ENCODE measurements at regions not wholly inside any gene's neighbourhood (a gene's known extent, or its start where the extent isn't known, plus 50 kb on each side); places are given as distances from the start of the nearest gene placed in this dataset.

- DNase-seq (ENCODE audit: low read depth in 3 of 3, low spot score in 1 of 3): no peak
Measured at GRCh38 chr1:238233966-238234365, 343.2 kb upstream of the ZP4 start.

DNA sequence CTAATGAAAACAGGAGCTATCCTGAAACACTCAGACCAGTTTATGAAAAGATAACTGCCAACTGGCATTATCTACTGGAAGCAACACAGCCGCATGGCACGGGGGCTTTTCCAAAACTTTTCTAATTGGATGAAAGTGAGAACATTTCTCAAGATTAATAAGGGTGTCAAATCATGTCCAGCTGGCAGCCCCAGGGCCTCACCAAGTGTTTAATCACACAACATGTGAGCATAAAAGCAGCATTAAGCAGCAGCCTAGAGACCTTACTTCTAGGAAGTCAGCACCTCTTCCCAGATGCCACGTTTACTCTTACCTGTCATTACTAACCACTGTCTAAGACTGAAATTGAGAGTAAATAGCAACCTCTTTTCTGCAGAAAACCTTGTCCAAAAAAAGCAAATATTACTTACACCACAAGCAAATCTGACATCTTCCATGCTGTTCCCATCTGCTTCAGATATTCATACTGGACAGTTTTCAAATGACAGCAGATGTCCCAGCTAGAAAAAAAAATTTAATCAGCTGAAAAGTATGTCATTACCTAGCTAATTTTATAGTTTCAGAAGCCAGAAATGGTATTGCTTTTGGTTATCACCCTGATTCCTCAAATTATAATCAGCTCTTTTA, 341.5 kb upstream of the ZP4 start:
- no peak for DNase-seq (ENCODE audit: low read depth in 3 of 3, low spot score in 1 of 3)

DNA sequence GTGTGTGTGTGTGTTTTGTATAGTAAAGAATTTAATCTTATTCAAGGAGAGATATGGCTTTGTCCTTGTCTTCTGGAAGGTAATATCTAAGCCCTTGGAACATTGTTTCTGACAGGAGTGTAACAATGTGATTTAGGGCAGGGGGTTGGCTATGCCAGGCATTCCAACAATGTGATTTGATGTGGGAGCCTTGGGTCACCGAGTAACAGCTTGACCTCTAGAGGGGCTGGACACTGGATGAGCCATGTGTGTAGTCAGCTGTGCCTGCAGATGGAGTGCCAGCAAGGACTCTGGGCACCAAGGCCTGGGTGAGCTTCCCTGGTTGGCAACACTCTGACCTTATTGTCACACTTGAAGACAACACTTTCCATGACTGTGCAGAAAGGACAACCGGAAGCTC, 336.1 kb upstream of the ZP4 start:
- no peak for DNase-seq (ENCODE audit: low read depth in 3 of 3, low spot score in 1 of 3)

- DNase-seq (ENCODE audit: low read depth in 3 of 3, low spot score in 1 of 3): no peak
Measured at GRCh38 chr1:238223076-238223640, 332.4 kb upstream of the ZP4 start.

DNA sequence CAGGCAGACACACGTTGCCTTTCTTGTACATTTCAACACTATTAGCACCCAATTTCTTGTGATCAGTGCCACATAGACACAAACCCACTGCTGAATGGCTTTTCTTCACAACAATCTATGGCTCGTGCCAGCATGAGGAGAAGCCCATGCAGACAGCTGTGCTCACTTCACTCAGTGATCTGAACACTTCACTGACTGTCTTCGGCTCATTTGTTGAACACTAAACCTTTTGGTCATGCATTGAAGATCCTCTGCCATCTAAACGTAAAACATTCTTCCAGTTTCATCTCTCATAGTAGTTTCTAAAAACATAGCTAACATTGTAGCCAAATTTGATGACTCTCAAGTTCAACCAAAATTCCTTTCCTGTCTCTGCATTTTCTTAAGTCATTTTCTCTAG, 331.0 kb upstream of the ZP4 start:
- DNase-seq (ENCODE audit: low read depth in 3 of 3, low spot score in 1 of 3): no peak

DNA sequence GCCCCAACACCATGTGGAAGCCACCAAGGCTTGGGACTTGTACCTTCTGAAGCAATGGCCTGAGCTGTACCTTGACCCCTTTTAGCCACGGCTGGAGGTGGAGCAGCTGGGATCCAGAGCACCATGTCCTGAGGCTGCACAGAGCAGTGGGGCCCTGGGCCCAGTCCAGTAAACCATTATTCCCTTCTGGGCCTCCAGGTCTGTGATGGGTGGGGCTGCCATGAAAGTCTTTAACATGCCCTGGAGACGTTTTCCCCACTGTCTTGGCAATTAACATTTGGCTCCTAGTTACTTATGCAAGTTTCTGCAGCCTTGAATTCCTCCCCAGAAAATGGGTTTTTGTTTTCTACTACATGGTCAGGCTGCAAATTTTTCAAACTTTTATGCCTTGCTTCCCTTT, 323.7 kb upstream of the ZP4 start:
- no peak for DNase-seq (ENCODE audit: low read depth in 3 of 3, low spot score in 1 of 3)

- no peak for DNase-seq (ENCODE audit: low read depth in 3 of 3, low spot score in 1 of 3)
Measured at GRCh38 chr1:238205045-238205662, 314.4 kb upstream of the ZP4 start.

GRCh38 chr1:238201992-238202391, 311.3 kb upstream of the ZP4 start:
- no peak for DNase-seq (ENCODE audit: low read depth in 3 of 3, low spot score in 1 of 3)

DNA sequence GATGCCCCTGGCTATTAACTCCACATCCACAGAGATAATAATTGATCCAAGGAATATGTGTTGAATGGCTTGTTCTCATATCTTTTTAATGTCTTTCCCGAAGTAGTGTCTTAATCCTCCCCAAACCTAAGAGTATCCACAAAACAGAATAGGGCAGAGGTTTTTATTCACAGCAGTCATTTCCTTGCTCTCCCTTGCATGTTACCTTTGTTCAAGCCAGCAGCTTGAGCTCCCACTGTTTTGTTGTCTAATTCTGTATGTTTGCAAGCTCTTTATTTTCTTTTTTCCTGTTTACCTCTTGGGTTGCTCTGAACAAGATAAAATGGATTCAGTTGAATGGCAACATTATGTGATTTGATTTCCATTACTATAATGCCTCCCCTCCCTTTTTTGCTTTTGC, 308.6 kb upstream of the ZP4 start:
- DNase-seq (ENCODE audit: low read depth in 3 of 3, low spot score in 1 of 3): no peak

DNA sequence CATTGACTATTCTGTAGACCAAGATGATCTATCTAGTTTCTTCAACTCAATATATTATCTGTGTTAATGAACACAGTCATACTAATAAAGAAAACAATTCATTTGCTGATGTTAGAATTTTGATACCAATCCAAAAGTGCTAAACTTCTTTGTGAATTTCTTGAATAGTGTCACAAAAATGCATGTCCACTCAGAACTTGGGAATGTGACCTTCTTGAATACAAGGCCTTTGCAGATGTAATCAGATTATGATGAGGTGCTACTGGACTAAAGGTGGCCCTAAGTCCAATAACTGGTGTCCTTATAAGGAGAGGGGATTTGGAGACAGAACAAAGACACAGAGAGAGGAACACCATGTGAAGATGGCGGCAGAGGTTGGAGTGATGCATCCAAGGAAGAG, 305.8 kb upstream of the ZP4 start:
- DNase-seq (ENCODE audit: low read depth in 3 of 3, low spot score in 1 of 3): no peak

DNA sequence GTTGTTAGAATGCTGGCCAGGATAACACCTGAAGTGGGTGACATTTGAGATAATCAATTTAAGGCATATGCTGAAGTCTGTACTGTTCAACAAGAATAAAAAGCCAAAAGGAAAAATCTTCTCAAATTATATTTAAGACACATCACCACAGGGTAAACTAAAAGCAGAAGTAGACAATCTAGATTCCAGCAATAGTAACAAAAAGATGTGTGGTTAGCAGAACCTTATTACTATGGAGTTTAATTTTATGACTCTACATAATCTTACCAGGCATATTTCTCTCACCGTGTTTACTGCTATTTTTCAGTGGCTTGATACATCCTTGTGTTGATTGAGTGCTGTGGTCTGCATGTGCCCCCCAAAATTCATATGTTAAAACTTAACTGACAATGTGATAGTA, 300.4 kb upstream of the ZP4 start:
- no peak for DNase-seq (ENCODE audit: low read depth in 3 of 3, low spot score in 1 of 3)

DNA sequence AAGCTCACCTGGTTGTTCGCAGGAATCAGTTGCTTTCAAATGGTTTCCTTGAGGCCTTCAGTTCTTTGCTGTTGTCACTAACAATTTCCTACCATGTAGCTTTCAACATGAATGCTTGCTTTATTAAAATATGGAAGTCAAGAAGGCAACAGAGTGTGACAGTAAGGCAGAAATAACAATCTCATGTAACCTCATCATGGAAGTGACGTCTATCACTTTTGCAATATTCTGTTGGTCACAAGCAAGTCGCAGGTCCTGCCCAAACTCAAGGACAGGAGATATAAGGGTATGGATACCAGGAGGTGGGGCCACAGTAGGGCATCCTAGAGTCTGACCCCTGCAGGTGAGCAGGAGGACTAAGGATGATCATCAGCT, 296.8 kb upstream of the ZP4 start:
- DNase-seq (ENCODE audit: low read depth in 3 of 3, low spot score in 1 of 3): no peak

GRCh38 chr1:238186887-238187574, 296.3 kb upstream of the ZP4 start:
- no peak for DNase-seq (ENCODE audit: low read depth in 3 of 3, low spot score in 1 of 3)

GRCh38 chr1:238177960-238178645, 287.4 kb upstream of the ZP4 start:
- DNase-seq (ENCODE audit: low read depth in 3 of 3, low spot score in 1 of 3): no peak

- no peak for DNase-seq (ENCODE audit: low read depth in 3 of 3, low spot score in 1 of 3)
Measured at GRCh38 chr1:238177351-238177750, 286.6 kb upstream of the ZP4 start.

- DNase-seq (ENCODE audit: low read depth in 3 of 3, low spot score in 1 of 3): no peak
Measured at GRCh38 chr1:238176441-238176840, 285.7 kb upstream of the ZP4 start.

DNA sequence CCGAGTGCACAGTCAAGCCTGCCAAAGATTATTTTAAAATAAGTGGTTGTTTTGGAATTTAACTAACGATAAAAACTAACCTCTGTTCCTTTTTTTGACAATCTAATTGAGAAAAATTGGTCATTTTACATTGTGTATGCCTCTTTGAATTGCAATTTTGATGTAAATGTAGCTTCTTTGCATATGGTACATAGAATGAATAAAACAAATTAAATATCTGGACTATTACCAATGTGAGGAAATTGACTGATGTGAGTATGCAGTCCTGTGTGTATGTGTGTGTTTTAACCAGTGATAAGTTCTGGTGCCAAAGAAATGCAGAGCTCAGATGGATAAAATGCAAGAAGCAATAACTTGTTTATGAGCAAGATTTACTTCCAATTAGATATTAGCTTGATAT, 281.3 kb upstream of the ZP4 start:
- no peak for DNase-seq (ENCODE audit: low read depth in 3 of 3, low spot score in 1 of 3)

DNA sequence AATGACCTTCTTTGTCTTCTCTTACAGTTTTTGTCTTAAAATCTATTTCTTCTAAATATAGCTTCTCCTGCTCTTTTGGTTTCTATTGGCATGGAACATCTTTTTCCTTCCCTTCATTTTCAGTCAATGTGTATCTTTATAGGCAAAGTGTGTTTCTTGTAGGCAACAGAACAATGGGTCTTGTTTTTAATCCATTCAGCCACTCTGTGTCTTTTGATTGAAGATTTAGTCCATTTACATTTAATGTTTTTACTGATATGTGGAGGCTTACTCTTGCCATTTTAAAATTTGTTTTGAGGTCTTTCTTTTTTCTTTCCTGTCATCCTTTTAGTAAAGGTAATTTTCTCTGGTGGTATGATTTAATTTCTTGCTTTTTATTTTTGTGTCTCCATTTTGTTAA, 271.2 kb upstream of the ZP4 start:
- DNase-seq (ENCODE audit: low read depth in 3 of 3, low spot score in 1 of 3): no peak

DNA sequence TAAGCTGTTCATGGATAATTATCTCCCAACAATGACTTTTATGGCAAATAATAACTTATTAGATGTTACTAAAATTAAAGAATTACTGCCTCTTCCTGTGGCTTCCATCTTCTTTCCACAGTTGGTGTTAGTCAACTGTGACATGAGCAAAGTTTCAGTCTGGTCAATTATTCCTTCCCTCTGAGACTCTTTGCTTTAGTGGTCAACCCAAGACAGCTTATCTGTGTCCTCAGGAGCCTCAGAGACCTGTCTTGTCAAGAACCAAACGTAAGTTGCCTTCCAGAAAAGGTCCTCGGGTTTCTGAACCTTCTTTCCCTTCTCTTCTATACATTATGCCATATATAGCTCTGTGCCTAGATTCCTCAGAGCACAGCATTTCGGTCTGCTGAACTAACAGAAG, 263.2 kb upstream of the ZP4 start:
- DNase-seq (ENCODE audit: low read depth in 3 of 3, low spot score in 1 of 3): no peak

DNA sequence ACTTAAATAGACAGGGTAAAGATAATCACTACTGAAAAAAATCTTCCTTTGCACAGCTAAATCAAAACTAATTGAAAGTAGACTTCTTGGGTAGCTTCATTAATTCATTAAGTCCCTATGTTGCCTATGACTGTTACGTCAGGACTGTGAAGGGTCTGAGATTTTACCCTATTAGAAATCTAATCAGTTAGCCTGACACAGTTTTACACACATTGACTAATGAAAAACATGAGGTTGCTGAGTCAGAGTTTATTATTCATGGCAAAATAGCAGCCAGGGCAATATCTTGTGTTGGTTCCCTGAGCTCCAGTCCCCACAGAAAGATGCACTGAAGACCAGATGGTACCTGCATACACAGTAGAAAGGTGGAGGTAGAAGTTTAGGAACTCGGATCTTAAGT, 262.5 kb upstream of the ZP4 start:
- DNase-seq (ENCODE audit: low read depth in 3 of 3, low spot score in 1 of 3): no peak

DNA sequence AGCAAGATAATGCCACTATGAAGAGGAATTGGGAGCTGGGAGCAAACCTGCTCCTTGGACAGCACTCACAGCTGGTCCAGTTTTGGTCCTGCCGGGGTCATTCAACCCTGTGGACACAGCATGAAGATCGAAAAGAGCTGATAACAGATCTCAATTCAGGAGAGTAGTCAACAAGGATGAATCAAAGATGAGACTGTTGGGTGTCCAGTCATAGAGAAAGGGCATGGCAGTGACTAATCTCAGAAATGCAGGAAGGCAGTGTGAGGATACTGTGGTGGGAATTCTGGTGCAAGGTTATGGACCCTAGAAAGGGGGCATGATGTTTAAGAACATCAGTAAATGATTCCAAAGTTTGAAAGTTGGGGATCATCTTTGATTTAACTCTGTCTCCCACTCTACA, 261.4 kb upstream of the ZP4 start:
- no peak for DNase-seq (ENCODE audit: low read depth in 3 of 3, low spot score in 1 of 3)

DNA sequence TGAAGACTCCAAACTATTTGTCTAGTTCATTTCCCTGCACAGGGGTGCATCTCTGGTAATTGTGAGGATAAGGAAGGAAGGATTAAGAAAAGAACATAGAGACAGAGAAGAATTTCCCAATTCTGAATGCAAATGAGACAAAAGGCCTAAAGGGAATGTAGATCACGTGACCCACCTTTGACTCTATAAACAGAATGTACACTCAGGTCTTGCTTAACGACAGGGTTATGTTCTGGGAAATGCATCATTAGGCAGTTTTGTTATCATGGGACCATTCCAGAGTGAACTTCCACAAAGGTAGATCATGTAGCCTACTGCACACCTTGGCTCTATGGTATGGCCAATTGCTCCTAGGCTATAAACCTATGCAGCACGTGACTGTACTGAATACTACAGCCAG, 252.3 kb upstream of the ZP4 start:
- no peak for DNase-seq (ENCODE audit: low read depth in 3 of 3, low spot score in 1 of 3)

Data from stimulated activated CD4-positive, alpha-beta T cell treated with anti-CD3 and anti-CD28 coated beads, TNF-alpha, amount 100 ng/mL, for 1 hour (primary cell).